ENCODE measurements at regions not wholly inside any gene's neighbourhood (a gene's known extent, or its start where the extent isn't known, plus 50 kb on each side); places are given as distances from the start of the nearest gene placed in this dataset.

DNA sequence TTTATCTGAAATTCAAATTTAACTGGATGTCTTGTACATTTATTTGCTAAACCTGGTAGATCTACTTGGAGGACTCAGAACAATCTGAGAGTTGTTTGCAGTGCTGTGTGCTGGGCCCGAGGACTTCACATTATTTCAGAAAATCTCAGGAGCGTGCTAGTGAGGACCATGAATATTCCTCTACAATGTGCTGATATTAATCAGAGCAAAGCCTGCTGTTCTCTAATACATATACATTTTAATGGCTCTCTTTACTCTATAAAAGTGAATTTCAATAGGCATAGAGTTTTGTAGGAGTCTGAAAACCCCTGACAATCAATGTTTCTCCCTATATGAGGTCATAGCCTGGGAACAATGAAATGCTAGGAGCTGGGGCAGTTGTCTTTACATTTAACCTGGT is 144.3 kb downstream of the NEDD1 start:
- Histone ChIP-seq H3K27me3 (no peaks in the 10 kb centered on the region), H3K36me3 (replicated peaks in 1 of 2; ENCODE audit: insufficient read depth in 1 of 2, low read depth in 2 of 2) (no peaks in the 10 kb centered on the region), H3K9me3 (no peaks in the 10 kb centered on the region), H3K27ac (no peak overlapping the region), H3K4me1 (no peaks in the 10 kb centered on the region), H3K4me3 (no peak overlapping the region)
- TF ChIP-seq, protein P1, sequence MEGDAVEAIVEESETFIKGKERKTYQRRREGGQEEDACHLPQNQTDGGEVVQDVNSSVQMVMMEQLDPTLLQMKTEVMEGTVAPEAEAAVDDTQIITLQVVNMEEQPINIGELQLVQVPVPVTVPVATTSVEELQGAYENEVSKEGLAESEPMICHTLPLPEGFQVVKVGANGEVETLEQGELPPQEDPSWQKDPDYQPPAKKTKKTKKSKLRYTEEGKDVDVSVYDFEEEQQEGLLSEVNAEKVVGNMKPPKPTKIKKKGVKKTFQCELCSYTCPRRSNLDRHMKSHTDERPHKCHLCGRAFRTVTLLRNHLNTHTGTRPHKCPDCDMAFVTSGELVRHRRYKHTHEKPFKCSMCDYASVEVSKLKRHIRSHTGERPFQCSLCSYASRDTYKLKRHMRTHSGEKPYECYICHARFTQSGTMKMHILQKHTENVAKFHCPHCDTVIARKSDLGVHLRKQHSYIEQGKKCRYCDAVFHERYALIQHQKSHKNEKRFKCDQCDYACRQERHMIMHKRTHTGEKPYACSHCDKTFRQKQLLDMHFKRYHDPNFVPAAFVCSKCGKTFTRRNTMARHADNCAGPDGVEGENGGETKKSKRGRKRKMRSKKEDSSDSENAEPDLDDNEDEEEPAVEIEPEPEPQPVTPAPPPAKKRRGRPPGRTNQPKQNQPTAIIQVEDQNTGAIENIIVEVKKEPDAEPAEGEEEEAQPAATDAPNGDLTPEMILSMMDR (IDR thresholded peaks at IDR 0.05) = no peak
- TF ChIP-seq POLR2A (IDR thresholded peaks at IDR 0.05) = no peak
- 74% methylated on average over 2 of the region's 2 CpGs for WGBS, 2 donors
- no peak for ATAC-seq
- intact Hi-C loops (cut with DNase I) = no loop called here
- DNase-seq = no peak

DNA sequence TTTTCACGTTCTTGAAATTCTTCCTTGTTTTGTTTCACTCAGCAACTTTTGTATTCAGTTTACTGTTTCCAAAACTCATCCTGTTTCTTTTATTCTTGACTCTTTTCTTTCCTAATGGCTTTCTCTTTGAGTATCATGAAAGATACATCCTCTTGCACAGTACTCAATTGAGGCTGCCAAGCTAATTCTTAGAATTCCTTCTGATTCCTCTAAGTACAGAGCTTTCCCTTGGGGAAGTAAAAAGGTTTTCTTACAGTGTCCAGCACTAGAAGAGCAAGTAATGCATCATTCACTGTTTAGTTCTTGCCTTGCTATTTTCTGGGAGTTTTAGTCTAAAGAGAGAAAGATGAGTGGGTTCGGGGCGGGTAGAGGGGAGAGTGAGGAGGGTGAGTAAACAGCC is 154.1 kb downstream of the NEDD1 start:
- H3K27ac ChIP-seq = no peak overlapping the region
- ATAC-seq (no peak), DNase-seq (no peak)
- 51 to 52% methylated on average over 3 of the region's 3 CpGs for WGBS, 2 donors
- TF ChIP-seq, protein P1 (IDR thresholded peaks at IDR 0.05) = no peak
- TF ChIP-seq POLR2A (IDR thresholded peaks at IDR 0.05) = no peak
- H3K4me3 ChIP-seq = no peak overlapping the region
- no peaks in the 10 kb centered on the region for H3K4me1 ChIP-seq
- no peaks in the 10 kb centered on the region for H3K36me3 ChIP-seq (replicated peaks in 1 of 2; ENCODE audit: insufficient read depth in 1 of 2, low read depth in 2 of 2)
- no peaks in the 10 kb centered on the region for H3K27me3 ChIP-seq
- intact Hi-C loops (cut with DNase I) = no loop called here
- H3K9me3 ChIP-seq = no peaks in the 10 kb centered on the region

GRCh38 chr12:97063292-97063935 is 156.4 kb downstream of the NEDD1 start:
- TF ChIP-seq, protein P1 (IDR thresholded peaks at IDR 0.05) = no peak
- no peak for TF ChIP-seq POLR2A (IDR thresholded peaks at IDR 0.05)
- ATAC-seq = no peak
- WGBS, 2 donors = 63 to 71% methylated on average over 1 of the region's 1 CpG

DNA sequence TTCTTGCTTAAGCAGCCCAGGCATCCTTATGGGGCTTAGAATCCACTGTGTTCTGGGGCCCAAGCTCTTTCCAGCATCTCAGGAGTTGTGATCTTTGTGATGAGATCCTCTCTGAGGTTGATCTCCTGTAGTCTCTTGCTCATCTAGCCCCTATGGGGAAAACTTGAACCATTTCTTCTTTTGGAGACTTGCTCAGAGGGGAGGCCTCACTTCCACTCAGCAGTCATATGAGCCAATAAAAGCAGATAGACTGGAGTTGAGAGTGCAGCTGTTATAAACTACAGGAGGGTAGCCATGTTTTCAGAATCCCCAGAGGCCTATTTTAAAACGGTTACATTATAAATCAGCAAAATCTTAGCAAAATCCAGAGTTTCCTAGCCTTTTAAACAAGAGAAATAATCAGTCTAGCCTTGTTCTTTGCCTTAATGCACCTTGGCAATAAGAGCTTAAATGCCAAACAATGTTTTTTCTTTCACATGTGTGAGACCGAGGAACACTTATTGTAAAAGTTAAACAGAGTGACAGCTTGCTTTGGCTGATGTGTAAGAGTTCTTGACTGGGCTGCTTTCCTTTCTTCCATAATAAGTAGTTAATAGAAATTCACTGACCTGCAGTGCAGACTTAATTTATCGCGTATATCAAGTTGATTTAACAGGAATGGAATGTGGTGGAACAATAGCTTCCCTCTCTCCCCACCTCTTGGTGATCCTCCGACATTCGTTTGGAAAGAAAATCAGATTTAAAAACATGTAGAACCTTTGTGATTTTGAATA is 168.3 kb downstream of the NEDD1 start:
- peaks cover 4% of the 10 kb centered on the region for H3K4me1 ChIP-seq
- no peak for DNase-seq
- peak; percentile 87 for ATAC-seq
- intact Hi-C loops (cut with DNase I) = no loop called here
- no peak overlapping the region for H3K4me3 ChIP-seq
- H3K36me3 ChIP-seq (replicated peaks in 1 of 2; ENCODE audit: insufficient read depth in 1 of 2, low read depth in 2 of 2) = no peaks in the 10 kb centered on the region
- no peaks in the 10 kb centered on the region for H3K9me3 ChIP-seq
- no peaks in the 10 kb centered on the region for H3K27me3 ChIP-seq
- WGBS, 2 donors = 17 to 19% methylated on average over 6 of the region's 6 CpGs
- TF ChIP-seq, protein P1 (IDR thresholded peaks at IDR 0.05) = no peak
- no peak for TF ChIP-seq POLR2A (IDR thresholded peaks at IDR 0.05)
- H3K27ac ChIP-seq = peak overlapping the region; percentile 15 to 73 (median 67)

More at GRCh38 chr12:97063292-97063935, 156.4 kb downstream of the NEDD1 start:
- intact Hi-C loops (cut with DNase I) = no loop called here
- H3K4me3 ChIP-seq = no peak overlapping the region
- no peaks in the 10 kb centered on the region for H3K27me3 ChIP-seq
- no peaks in the 10 kb centered on the region for H3K9me3 ChIP-seq
- H3K4me1 ChIP-seq = no peaks in the 10 kb centered on the region
- no peak for DNase-seq
- H3K27ac ChIP-seq = no peak overlapping the region
- H3K36me3 ChIP-seq (replicated peaks in 1 of 2; ENCODE audit: insufficient read depth in 1 of 2, low read depth in 2 of 2) = no peaks in the 10 kb centered on the region

All from body of pancreas (tissue), 4 donors.